ENCODE measurements at regions not wholly inside any gene's neighbourhood (a gene's known extent, or its start where the extent isn't known, plus 50 kb on each side); places are given as distances from the start of the nearest gene placed in this dataset.

GRCh38 chr16:74192281-74192797 is 104.3 kb upstream of the PSMD7 start:
- TF ChIP-seq POLR2A (IDR thresholded peaks at IDR 0.05; ENCODE audit: low read depth, low read length) (no peak), POLR2AphosphoS5 (IDR thresholded peaks at IDR 0.05; ENCODE audit: low read depth, low read length) (no peak)
